Suppressor macrophage treated with lipopolysaccharide for 4 hours (primary cell): ENCODE measurements at regions not wholly inside any gene's neighbourhood (a gene's known extent, or its start where the extent isn't known, plus 50 kb on each side); places are given as distances from the start of the nearest gene placed in this dataset.

Source experiments
- DNase-seq: peaks from one replicate; pipeline ENCODE4 v3.0.0-alpha.2; 2020

GRCh38 chr6:51559059-51559458 lies 528.4 kb downstream of the PKHD1 start:
- DNase-seq = no peak

- no peak for DNase-seq
Observed at GRCh38 chr6:51562198-51562597, 525.2 kb downstream of the PKHD1 start.
